DND-41 (cell line): ENCODE measurements at regions not wholly inside any gene's neighbourhood (a gene's known extent, or its start where the extent isn't known, plus 50 kb on each side); places are given as distances from the start of the nearest gene placed in this dataset.

Source experiments
- ATAC-seq: fragments of 200-7000 bp; cut with Tn5 transposase; 3 replicates; pipeline ENCODE4 v1.9.1; 2021; ENCODE audit warnings: low read depth; ENCODE audit not compliant: insufficient read depth
- DNase-seq: peaks from one replicate; pipeline ENCODE4 v3.0.0-alpha.2; 2020
- H2AFZ ChIP-seq: 2 replicates; pipeline ENCODE4 v1.6.0; 2012; ENCODE audit warnings: low read depth, low read length
- H3K27ac ChIP-seq: 2 replicates; pipeline ENCODE4 v1.5.1; 2012; ENCODE audit warnings: low read length, inconsistent platforms
- H3K27me3 ChIP-seq: fragments of 200-600 bp; sonication (generic); 2 replicates; pipeline ENCODE4 v1.6.0; 2012; ENCODE audit warnings: low read length, mild to moderate bottlenecking, inconsistent platforms; ENCODE audit not compliant: insufficient read depth, poor library complexity
- H3K36me3 ChIP-seq: 2 replicates; pipeline ENCODE4 v1.5.1; 2012; ENCODE audit warnings: low read length, inconsistent platforms; ENCODE audit not compliant: insufficient read depth
- H3K4me1 ChIP-seq: 2 replicates; pipeline ENCODE4 v1.5.1; 2012; ENCODE audit warnings: mild to moderate bottlenecking, low read length; ENCODE audit not compliant: insufficient read depth
- H3K4me2 ChIP-seq: 2 replicates; pipeline ENCODE4 v1.6.0; 2012; ENCODE audit warnings: mild to moderate bottlenecking, moderate library complexity, low read length, inconsistent platforms; ENCODE audit not compliant: insufficient read depth
- H3K4me3 ChIP-seq, 2 experiments: fragments of 200-600 bp in 1 of 2; shearing (Covaris generic) in 1 of 2; 2 replicates each; pipeline ENCODE4 v1.5.1; 2012 to 2016; ENCODE audit warnings: inconsistent platforms in 2 of 2, low read length in 2 of 2, mild to moderate bottlenecking in 2 of 2, low read depth in 1 of 2, moderate library complexity in 1 of 2
- H3K79me2 ChIP-seq: 2 replicates; pipeline ENCODE4 v1.6.0; 2012; ENCODE audit warnings: low read length, inconsistent platforms; ENCODE audit not compliant: insufficient read depth
- H3K9ac ChIP-seq: 2 replicates; pipeline ENCODE4 v1.6.0; 2012; ENCODE audit warnings: low read depth, mild to moderate bottlenecking, inconsistent platforms, low read length, moderate library complexity
- H3K9me3 ChIP-seq: 2 replicates; pipeline ENCODE4 v1.5.1; 2012; ENCODE audit warnings: low read length, moderate library complexity, mild to moderate bottlenecking, inconsistent platforms; ENCODE audit not compliant: insufficient read depth, severe bottlenecking
- H4K20me1 ChIP-seq: 2 replicates; pipeline ENCODE4 v1.6.0; 2012; ENCODE audit warnings: low read length; ENCODE audit not compliant: insufficient read depth
- EZH2 ChIP-seq: IDR thresholded peaks from 3 replicates; pipeline ENCODE4 v1.6.1; 2012; ENCODE audit warnings: borderline replicate concordance, low read depth, mild to moderate bottlenecking, moderate library complexity, low read length, inconsistent platforms; ENCODE audit not compliant: severe bottlenecking
- TF ChIP-seq, protein P1 (sequence below): IDR thresholded peaks from 2 replicates; pipeline ENCODE4 v1.5.1; 2012; ENCODE audit warnings: borderline replicate concordance, low read length, moderate library complexity, mild to moderate bottlenecking; ENCODE audit not compliant: poor library complexity, severe bottlenecking; ENCODE audit errors: extremely low read depth

DNA sequence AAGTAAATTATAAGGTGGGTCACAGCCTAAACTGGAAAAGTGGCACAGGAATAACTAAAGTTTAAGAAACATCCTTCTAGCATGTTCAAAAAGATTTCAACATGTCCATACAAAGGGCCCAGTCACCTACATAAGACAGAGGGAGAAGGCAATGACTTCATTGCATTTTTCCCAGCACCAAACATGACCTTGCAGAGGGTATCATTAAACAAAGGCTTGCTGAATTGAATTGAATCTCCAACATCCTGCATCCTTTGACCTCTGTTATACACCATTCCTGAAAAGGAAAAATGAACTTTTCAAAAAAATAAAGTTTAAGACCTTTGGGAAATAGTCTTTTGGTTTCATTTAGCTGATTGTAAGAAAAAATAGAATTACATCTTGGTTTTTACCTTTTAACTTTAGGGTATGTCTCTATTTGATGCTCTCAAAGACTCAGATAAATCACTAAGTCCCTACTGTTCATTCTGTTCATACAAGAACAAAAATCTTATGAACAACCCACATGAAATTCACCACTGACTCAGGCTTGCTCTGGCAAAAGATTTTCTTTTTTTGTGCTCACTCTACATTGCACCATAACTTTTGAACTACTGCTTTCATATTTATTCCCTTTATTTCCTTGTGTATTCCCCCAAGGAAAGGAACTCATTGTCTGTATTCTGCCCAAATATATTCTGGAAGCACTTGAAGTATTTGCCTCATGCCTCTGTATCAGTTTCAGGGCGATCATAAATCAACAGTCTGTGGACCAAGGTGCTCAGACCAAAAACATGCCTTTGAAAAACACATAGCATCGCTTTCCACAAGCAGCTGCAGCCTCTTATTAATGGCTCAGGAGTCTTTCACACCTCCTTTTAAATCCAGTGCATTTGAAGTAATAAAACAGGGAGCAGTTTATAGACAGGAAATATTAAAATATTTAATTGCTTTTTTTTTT lies 121.7 kb downstream of the DUSP6 start:
- H3K36me3 ChIP-seq: no peaks in the 10 kb centered on the region
- peak overlapping the region; percentile 19; the same call in 1 of the 2 replicates for H3K27ac ChIP-seq
- DNase-seq (no peak), ATAC-seq (no peak)
- H3K4me3 ChIP-seq: no peak overlapping the region
- H3K4me1 ChIP-seq: peaks cover 55% of the 10 kb centered on the region
- no peaks in the 10 kb centered on the region for H3K79me2 ChIP-seq
- no peaks in the 10 kb centered on the region for H3K9me3 ChIP-seq
- TF ChIP-seq, protein P1, sequence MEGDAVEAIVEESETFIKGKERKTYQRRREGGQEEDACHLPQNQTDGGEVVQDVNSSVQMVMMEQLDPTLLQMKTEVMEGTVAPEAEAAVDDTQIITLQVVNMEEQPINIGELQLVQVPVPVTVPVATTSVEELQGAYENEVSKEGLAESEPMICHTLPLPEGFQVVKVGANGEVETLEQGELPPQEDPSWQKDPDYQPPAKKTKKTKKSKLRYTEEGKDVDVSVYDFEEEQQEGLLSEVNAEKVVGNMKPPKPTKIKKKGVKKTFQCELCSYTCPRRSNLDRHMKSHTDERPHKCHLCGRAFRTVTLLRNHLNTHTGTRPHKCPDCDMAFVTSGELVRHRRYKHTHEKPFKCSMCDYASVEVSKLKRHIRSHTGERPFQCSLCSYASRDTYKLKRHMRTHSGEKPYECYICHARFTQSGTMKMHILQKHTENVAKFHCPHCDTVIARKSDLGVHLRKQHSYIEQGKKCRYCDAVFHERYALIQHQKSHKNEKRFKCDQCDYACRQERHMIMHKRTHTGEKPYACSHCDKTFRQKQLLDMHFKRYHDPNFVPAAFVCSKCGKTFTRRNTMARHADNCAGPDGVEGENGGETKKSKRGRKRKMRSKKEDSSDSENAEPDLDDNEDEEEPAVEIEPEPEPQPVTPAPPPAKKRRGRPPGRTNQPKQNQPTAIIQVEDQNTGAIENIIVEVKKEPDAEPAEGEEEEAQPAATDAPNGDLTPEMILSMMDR: no peak
- no peak for TF ChIP-seq EZH2
- H4K20me1 ChIP-seq: no peaks in the 10 kb centered on the region
- H3K27me3 ChIP-seq: no peaks in the 10 kb centered on the region
- no peak overlapping the region for H2AFZ ChIP-seq
- H3K9ac ChIP-seq: no peak overlapping the region
- no peak overlapping the region for H3K4me2 ChIP-seq

GRCh38 chr12:89228491-89228890 lies 123.8 kb downstream of the DUSP6 start:
- Histone ChIP-seq H3K9ac (no peak overlapping the region), H3K27ac (peak overlapping the region; percentile 46), H3K36me3 (no peaks in the 10 kb centered on the region), H3K4me1 (peaks cover 52% of the 10 kb centered on the region), H3K4me3 (no peak overlapping the region), H4K20me1 (no peaks in the 10 kb centered on the region), H3K79me2 (no peaks in the 10 kb centered on the region), H3K4me2 (no peak overlapping the region), H3K27me3 (no peaks in the 10 kb centered on the region), H2AFZ (no peak overlapping the region), H3K9me3 (no peaks in the 10 kb centered on the region)
- no peak for TF ChIP-seq EZH2
- TF ChIP-seq, protein P1: no peak
- DNase-seq (no peak), ATAC-seq (no peak)

DNA sequence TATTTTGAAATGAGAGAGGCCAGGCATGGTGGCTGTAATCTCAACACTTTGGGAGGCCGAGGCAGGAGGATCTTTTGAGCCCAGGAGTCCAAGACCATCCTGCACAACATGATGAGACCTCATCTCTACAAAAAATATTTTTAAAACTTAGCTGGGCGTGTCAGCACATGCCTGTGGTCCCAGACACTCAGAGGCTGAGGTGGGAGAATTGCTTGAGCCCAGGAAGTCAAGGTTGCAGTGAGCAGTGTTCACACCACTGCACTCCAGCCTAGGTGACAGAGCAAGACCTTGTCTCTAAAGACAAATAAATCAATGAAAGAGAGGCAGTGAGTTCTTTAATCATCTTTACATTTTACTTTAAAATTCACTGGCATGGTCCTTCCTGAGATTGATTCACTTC lies 124.5 kb downstream of the DUSP6 start:
- Histone ChIP-seq H3K4me2 (no peak overlapping the region), H3K4me3 (no peak overlapping the region), H2AFZ (no peak overlapping the region), H3K36me3 (no peaks in the 10 kb centered on the region), H3K27me3 (no peaks in the 10 kb centered on the region), H3K9me3 (no peaks in the 10 kb centered on the region), H3K79me2 (no peaks in the 10 kb centered on the region), H3K27ac (peak overlapping the region; percentile 46), H3K4me1 (peaks cover 54% of the 10 kb centered on the region), H3K9ac (no peak overlapping the region), H4K20me1 (no peaks in the 10 kb centered on the region)
- peak; percentile 62 for DNase-seq
- peak; percentile 56 for ATAC-seq
- TF ChIP-seq, protein P1: no peak
